SK-N-SH (cell line): ENCODE measurements at regions not wholly inside any gene's neighbourhood (a gene's known extent, or its start where the extent isn't known, plus 50 kb on each side); places are given as distances from the start of the nearest gene placed in this dataset.

Experiments used
- ELF1 ChIP-seq: IDR thresholded peaks from 2 replicates; pipeline ENCODE4 v1.4.0; 2012
- GATA2 ChIP-seq: sonication (generic); formaldehyde crosslinking; IDR thresholded peaks from 2 replicates; pipeline ENCODE4 v1.5.0; 2020; ENCODE audit warnings: mild to moderate bottlenecking, missing genetic modification reagents
- JUND ChIP-seq: IDR thresholded peaks from 2 replicates; pipeline ENCODE4 v1.4.0; 2012
- MXI1 ChIP-seq: IDR thresholded peaks from 2 replicates; pipeline ENCODE4 v1.6.1; 2012; ENCODE audit warnings: mild to moderate bottlenecking, low read depth, low read length, improper control_type of control experiment
- POLR2AphosphoS5 ChIP-seq: IDR thresholded peaks from 2 replicates; pipeline ENCODE4 v1.6.1; 2012; ENCODE audit warnings: low read depth, low read length
- RAD21 ChIP-seq: IDR thresholded peaks from 2 replicates; pipeline ENCODE4 v1.6.1; 2012; ENCODE audit warnings: mild to moderate bottlenecking, low read length
- REST ChIP-seq: IDR thresholded peaks from 2 replicates; pipeline ENCODE4 v1.6.1; 2012; ENCODE audit warnings: mild to moderate bottlenecking, low read depth, low read length, moderate library complexity
- RFX5 ChIP-seq: IDR thresholded peaks from 2 replicates; pipeline ENCODE4 v1.6.1; 2012; ENCODE audit warnings: mild to moderate bottlenecking, improper control_type of control experiment, low read length
- RXRA ChIP-seq: IDR thresholded peaks from 2 replicates; pipeline ENCODE4 v1.4.0; 2012; ENCODE audit warnings: low read depth, mild to moderate bottlenecking, borderline replicate concordance
- TEAD4 ChIP-seq: IDR thresholded peaks from 2 replicates; pipeline ENCODE4 v1.4.0; 2012; ENCODE audit warnings: mild to moderate bottlenecking, borderline replicate concordance; ENCODE audit not compliant: insufficient read depth
- TF ChIP-seq, protein P1 (sequence below): fragments of 200-600 bp; sonication (generic); IDR thresholded peaks from 2 replicates; pipeline ENCODE4 v1.6.1; 2017; ENCODE audit warnings: antibody characterized with exemption, mild to moderate bottlenecking, moderate library complexity
- TF ChIP-seq, protein P2 (sequence below): IDR thresholded peaks from 2 replicates; pipeline ENCODE4 v1.4.0; 2012; ENCODE audit warnings: low read depth, borderline replicate concordance

DNA sequence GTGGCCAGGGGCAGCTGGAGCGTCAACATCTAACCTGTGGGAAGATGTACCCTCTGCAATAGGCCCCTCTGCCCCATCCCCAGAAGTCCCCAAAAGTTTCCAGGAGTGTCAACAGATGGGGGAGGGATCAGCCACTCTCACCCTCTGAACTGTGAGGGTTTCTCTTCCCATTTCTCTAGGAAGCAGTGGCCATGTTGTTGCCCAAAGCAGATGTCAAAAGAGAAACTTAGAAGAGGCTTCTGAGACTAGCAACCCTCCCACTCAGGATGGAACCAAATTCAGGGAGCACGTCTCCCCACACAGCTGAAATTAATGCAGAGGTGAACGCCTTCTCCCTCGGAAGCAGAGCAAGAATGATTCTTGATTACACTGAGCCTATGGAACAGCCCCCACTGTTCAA is 70.3 kb downstream of the ARL4C start:
- TF ChIP-seq TEAD4, result no peak
- TF ChIP-seq, protein P1, sequence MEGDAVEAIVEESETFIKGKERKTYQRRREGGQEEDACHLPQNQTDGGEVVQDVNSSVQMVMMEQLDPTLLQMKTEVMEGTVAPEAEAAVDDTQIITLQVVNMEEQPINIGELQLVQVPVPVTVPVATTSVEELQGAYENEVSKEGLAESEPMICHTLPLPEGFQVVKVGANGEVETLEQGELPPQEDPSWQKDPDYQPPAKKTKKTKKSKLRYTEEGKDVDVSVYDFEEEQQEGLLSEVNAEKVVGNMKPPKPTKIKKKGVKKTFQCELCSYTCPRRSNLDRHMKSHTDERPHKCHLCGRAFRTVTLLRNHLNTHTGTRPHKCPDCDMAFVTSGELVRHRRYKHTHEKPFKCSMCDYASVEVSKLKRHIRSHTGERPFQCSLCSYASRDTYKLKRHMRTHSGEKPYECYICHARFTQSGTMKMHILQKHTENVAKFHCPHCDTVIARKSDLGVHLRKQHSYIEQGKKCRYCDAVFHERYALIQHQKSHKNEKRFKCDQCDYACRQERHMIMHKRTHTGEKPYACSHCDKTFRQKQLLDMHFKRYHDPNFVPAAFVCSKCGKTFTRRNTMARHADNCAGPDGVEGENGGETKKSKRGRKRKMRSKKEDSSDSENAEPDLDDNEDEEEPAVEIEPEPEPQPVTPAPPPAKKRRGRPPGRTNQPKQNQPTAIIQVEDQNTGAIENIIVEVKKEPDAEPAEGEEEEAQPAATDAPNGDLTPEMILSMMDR, result no peak
- TF ChIP-seq RAD21, result no peak
- TF ChIP-seq POLR2AphosphoS5, result no peak
- TF ChIP-seq REST, result no peak
- TF ChIP-seq GATA2 (CRISPR knock-in tag), result no peak
- TF ChIP-seq RFX5, result no peak
- TF ChIP-seq MXI1, result no peak
- no peak for TF ChIP-seq RXRA
- no peak for TF ChIP-seq ELF1
- TF ChIP-seq, protein P2, sequence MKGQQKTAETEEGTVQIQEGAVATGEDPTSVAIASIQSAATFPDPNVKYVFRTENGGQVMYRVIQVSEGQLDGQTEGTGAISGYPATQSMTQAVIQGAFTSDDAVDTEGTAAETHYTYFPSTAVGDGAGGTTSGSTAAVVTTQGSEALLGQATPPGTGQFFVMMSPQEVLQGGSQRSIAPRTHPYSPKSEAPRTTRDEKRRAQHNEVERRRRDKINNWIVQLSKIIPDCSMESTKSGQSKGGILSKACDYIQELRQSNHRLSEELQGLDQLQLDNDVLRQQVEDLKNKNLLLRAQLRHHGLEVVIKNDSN, result no peak
- no peak for TF ChIP-seq JUND
